H1 (cell line): ENCODE measurements at regions not wholly inside any gene's neighbourhood (a gene's known extent, or its start where the extent isn't known, plus 50 kb on each side); places are given as distances from the start of the nearest gene placed in this dataset.

Experiments
- CTCF ChIA-PET: fragments of 300-600 bp; sonication (Branson Sonifier 250); formaldehyde crosslinking; loops from one replicate; lab custom pipeline; 2021; ENCODE audit not compliant: partially characterized antibody; lab: Charles Lee
- POLR2A ChIA-PET: fragments of 300-600 bp; sonication (Branson Sonifier 250); formaldehyde crosslinking; loops from one replicate; lab custom pipeline; 2021; ENCODE audit warnings: inconsistent platforms; ENCODE audit not compliant: partially characterized antibody; lab: Charles Lee
- DNase-seq, 2 experiments: peaks; one replicate each; pipeline versions ENCODE4 v3.0.0 to v3.0.0-alpha.2; 2010 to 2022; ENCODE audit warnings: low spot score in 2 of 2, low read depth in 1 of 2, mixed read lengths in 1 of 2
- FAIRE-seq: peaks from 2 replicates; lab custom pipeline; 2011; peaks lifted over from hg19 to GRCh38; lab: Jason Lieb, UNC
- H2AFZ ChIP-seq: 2 replicates; pipeline ENCODE4 v1.8.1; 2012; ENCODE audit warnings: low read length, inconsistent platforms
- H2AK5ac ChIP-seq: 2 replicates; pipeline ENCODE4 v1.6.1; 2013; ENCODE audit warnings: low read depth, low read length
- H2BK120ac ChIP-seq: replicated peaks from 2 replicates; pipeline ENCODE3; 2013; ENCODE audit warnings: low read depth, low read length, inconsistent platforms
- H2BK12ac ChIP-seq: 2 replicates; pipeline ENCODE4 v1.6.1; 2013; ENCODE audit warnings: low read depth, low read length
- H2BK15ac ChIP-seq: 2 replicates; pipeline ENCODE4 v1.6.1; 2013; ENCODE audit warnings: low read length
- H2BK20ac ChIP-seq: 2 replicates; pipeline ENCODE4 v1.6.1; 2013; ENCODE audit warnings: low read length
- H2BK5ac ChIP-seq: 2 replicates; pipeline ENCODE4 v1.6.1; 2013; ENCODE audit warnings: low read depth, low read length
- H3K14ac ChIP-seq: 2 replicates; pipeline ENCODE4 v1.6.1; 2013; ENCODE audit warnings: inconsistent platforms; ENCODE audit not compliant: insufficient read length
- H3K18ac ChIP-seq: 2 replicates; pipeline ENCODE4 v1.6.1; 2013; ENCODE audit warnings: low read length; ENCODE audit errors: extremely low read depth
- H3K23ac ChIP-seq: 2 replicates; pipeline ENCODE4 v1.6.1; 2013; ENCODE audit warnings: inconsistent platforms; ENCODE audit not compliant: insufficient read length
- H3K23me2 ChIP-seq: 2 replicates; pipeline ENCODE4 v1.6.1; 2013; ENCODE audit warnings: low read depth, low read length
- H3K27ac ChIP-seq: 2 replicates; pipeline ENCODE4 v1.6.1; 2011; ENCODE audit warnings: low read depth, low read length, inconsistent platforms
- H3K27me3 ChIP-seq, 4 experiments: replicated peaks in 1 of 4; 1 replicate in 1 of 4; 2 replicates in 3 of 4; pipeline versions ENCODE4 v1.6.1 to v1.8.1; 2011 to 2013; ENCODE audit warnings: low read length in 3 of 4, mild to moderate bottlenecking in 3 of 4, inconsistent platforms in 2 of 4, mixed read lengths in 2 of 4, moderate library complexity in 1 of 4; ENCODE audit not compliant: control insufficient read depth in 3 of 4, insufficient read depth in 3 of 4; ENCODE audit errors: extremely low read depth in 1 of 4
- H3K36me3 ChIP-seq, 4 experiments: 2 replicates each; pipeline versions ENCODE4 v1.6.1 to v1.8.1; 2011 to 2013; ENCODE audit warnings: mild to moderate bottlenecking in 4 of 4, low read length in 3 of 4, moderate library complexity in 2 of 4, control low read depth in 1 of 4, inconsistent platforms in 1 of 4; ENCODE audit not compliant: insufficient read depth in 4 of 4, control insufficient read depth in 2 of 4
- H3K4ac ChIP-seq: replicated peaks from 2 replicates; pipeline ENCODE3; 2013; ENCODE audit warnings: low read length, low read depth, mixed read lengths, inconsistent platforms; ENCODE audit not compliant: insufficient read length
- H3K4me1 ChIP-seq, 4 experiments: replicated peaks in 1 of 4; 1 replicate in 1 of 4; 2 replicates in 3 of 4; pipeline versions ENCODE4 v1.6.1 to v1.8.1; 2011 to 2013; ENCODE audit warnings: low read length in 3 of 4, inconsistent platforms in 2 of 4, mixed read lengths in 1 of 4; ENCODE audit not compliant: insufficient read depth in 4 of 4, control insufficient read depth in 3 of 4
- H3K4me2 ChIP-seq, 2 experiments: 2 replicates each; pipeline versions ENCODE4 v1.6.1 to v1.8.1; 2011 to 2013; ENCODE audit warnings: low read depth in 2 of 2, low read length in 2 of 2, control low read depth in 1 of 2, inconsistent platforms in 1 of 2, mild to moderate bottlenecking in 1 of 2; ENCODE audit not compliant: insufficient read depth in 1 of 2
- H3K4me3 ChIP-seq, 4 experiments: fragments of 200-600, 300-600 bp in 1 of 4; sonication (generic), shearing (Covaris generic), sonication (Bioruptor Twin) in 1 of 4; 2 replicates each; pipeline versions ENCODE4 v1.5.1 to v1.8.1; 2011 to 2016; ENCODE audit warnings: low read length in 4 of 4, low read depth in 3 of 4, control low read depth in 2 of 4, inconsistent platforms in 2 of 4, mild to moderate bottlenecking in 2 of 4, mixed read lengths in 1 of 4, moderate library complexity in 1 of 4; ENCODE audit not compliant: insufficient read depth in 2 of 4; ENCODE audit errors: extremely low read depth in 1 of 4
- H3K56ac ChIP-seq: replicated peaks from 2 replicates; pipeline ENCODE3; 2013; ENCODE audit warnings: low read depth, mild to moderate bottlenecking, mixed read lengths, low read length, inconsistent platforms; ENCODE audit not compliant: insufficient read length
- H3K79me1 ChIP-seq: 2 replicates; pipeline ENCODE4 v1.6.1; 2013; ENCODE audit warnings: low read depth, low read length, control low read depth
- H3K79me2 ChIP-seq, 2 experiments: 2 replicates each; pipeline versions ENCODE4 v1.6.1 to v1.8.1; 2012 to 2013; ENCODE audit warnings: low read length in 2 of 2, mild to moderate bottlenecking in 2 of 2, inconsistent platforms in 1 of 2; ENCODE audit not compliant: insufficient read depth in 2 of 2, control insufficient read depth in 1 of 2
- H3K9ac ChIP-seq, 4 experiments: replicated peaks in 1 of 4; 1 replicate in 1 of 4; 2 replicates in 3 of 4; pipeline versions ENCODE4 v1.6.1 to v1.8.1; 2011 to 2013; ENCODE audit warnings: low read depth in 3 of 4, low read length in 3 of 4, control low read depth in 2 of 4, mild to moderate bottlenecking in 2 of 4, moderate library complexity in 2 of 4, inconsistent platforms in 1 of 4; ENCODE audit errors: extremely low read depth in 1 of 4
- H3K9me3 ChIP-seq, 2 experiments: 2 replicates each; pipeline versions ENCODE4 v1.6.1 to v1.8.1; 2012 to 2013; ENCODE audit warnings: mild to moderate bottlenecking in 2 of 2, moderate library complexity in 2 of 2, control low read depth in 1 of 2, inconsistent platforms in 1 of 2, low read depth in 1 of 2, low read length in 1 of 2, mixed read lengths in 1 of 2; ENCODE audit not compliant: insufficient read depth in 2 of 2
- H4K20me1 ChIP-seq, 2 experiments: replicated peaks in 1 of 2; 2 replicates each; pipeline versions ENCODE3 to v1.8.1; 2011 to 2013; ENCODE audit warnings: inconsistent platforms in 2 of 2, low read length in 2 of 2, mild to moderate bottlenecking in 1 of 2; ENCODE audit not compliant: insufficient read depth in 2 of 2, control insufficient read depth in 1 of 2
- H4K5ac ChIP-seq: 2 replicates; pipeline ENCODE4 v1.6.1; 2013; ENCODE audit warnings: low read length, low read depth, mixed read lengths, inconsistent platforms; ENCODE audit not compliant: insufficient read length
- H4K8ac ChIP-seq: 2 replicates; pipeline ENCODE4 v1.8.0; 2013; ENCODE audit warnings: mild to moderate bottlenecking, moderate library complexity, low read length, inconsistent platforms; ENCODE audit not compliant: insufficient read depth; ENCODE audit errors: extremely low read depth
- H4K91ac ChIP-seq: replicated peaks from 2 replicates; pipeline ENCODE3; 2013; ENCODE audit warnings: low read length, mixed read lengths, inconsistent platforms; ENCODE audit not compliant: insufficient read length
- FOSL1 ChIP-seq: IDR thresholded peaks from 2 replicates; pipeline ENCODE4 v1.6.1; 2011; ENCODE audit warnings: mild to moderate bottlenecking, low read depth, low read length, moderate library complexity; ENCODE audit not compliant: insufficient read depth
- GTF2F1 ChIP-seq: IDR thresholded peaks from 2 replicates; pipeline ENCODE4 v1.6.1; 2012; ENCODE audit warnings: low read depth, low read length, improper control_type of control experiment, borderline replicate concordance
- KDM4A ChIP-seq: IDR thresholded peaks from one replicate; pipeline ENCODE4 v1.7.1; 2012; ENCODE audit warnings: low read depth, mild to moderate bottlenecking, moderate library complexity, low read length, inconsistent platforms; ENCODE audit not compliant: severe bottlenecking
- NANOG ChIP-seq: IDR thresholded peaks from 2 replicates; pipeline ENCODE4 v1.6.1; 2011; ENCODE audit warnings: low read length, low read depth, mild to moderate bottlenecking, inconsistent platforms; ENCODE audit not compliant: insufficient read depth, poor library complexity, severe bottlenecking
- WGBS, 2 experiments: shearing (Covaris generic) in 1 of 2; methylation state at CpG; one replicate each; pipeline versions ENCODE4 v1.1.6 to v1.1.7; 2013 to 2015; ENCODE audit warnings: low lambda C conversion rate in 2 of 2, mixed read lengths in 2 of 2, inconsistent platforms in 1 of 2, low coverage in 1 of 2, missing lambda C conversion rate in 1 of 2; ENCODE audit not compliant: insufficient replicate concordance in 2 of 2, insufficient coverage in 1 of 2, insufficient read length in 1 of 2; ENCODE audit errors: extremely low coverage in 1 of 2, missing lambda C conversion rate in 1 of 2; 5-methylcytosine and 5-hydroxymethylcytosine counted together

DNA sequence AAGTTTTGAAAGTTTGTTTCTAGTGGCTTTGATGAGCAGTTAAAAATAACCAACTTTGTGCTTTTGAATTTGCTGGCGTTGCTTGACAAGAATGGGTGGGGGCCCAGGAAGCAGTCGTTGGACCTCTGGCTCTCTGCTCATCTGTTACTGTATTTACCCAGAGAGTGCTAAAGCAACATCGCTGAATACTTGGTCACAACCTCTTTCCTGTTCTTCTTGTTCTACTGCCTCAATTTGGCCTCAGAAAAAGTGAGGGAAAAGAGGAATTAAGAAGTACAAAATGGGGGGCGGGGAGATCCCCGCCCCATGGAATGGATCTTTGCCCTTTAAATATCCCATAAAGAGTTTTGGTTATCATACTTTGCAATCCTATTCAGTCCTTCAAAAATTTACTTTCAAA lies 221.5 kb upstream of the G2E3 start:
- Histone ChIP-seq H4K20me1 (no peaks in the 10 kb centered on the region), H2BK12ac (no peak overlapping the region), H3K14ac (no peak overlapping the region), H4K8ac (no peak overlapping the region), H2BK5ac (no peak overlapping the region), H3K27me3 (no peaks in the 10 kb centered on the region), H4K5ac (no peak overlapping the region), H3K36me3 (no peaks in the 10 kb centered on the region), H2BK120ac (no peak overlapping the region), H3K4me2 (no peak overlapping the region), H3K79me2 (no peaks in the 10 kb centered on the region), H2AFZ (no peak overlapping the region), H2BK20ac (no peak overlapping the region), H3K4me3 (no peak overlapping the region), H3K56ac (no peak overlapping the region), H3K23ac (no peak overlapping the region), H3K18ac (no peak overlapping the region), H3K23me2 (no peaks in the 10 kb centered on the region), H3K79me1 (no peaks in the 10 kb centered on the region), H3K27ac (no peak overlapping the region), H3K4ac (no peak overlapping the region), H3K9me3 (no peaks in the 10 kb centered on the region), H3K9ac (no peak overlapping the region), H3K4me1 (no peaks in the 10 kb centered on the region), H2AK5ac (no peak overlapping the region), H2BK15ac (no peak overlapping the region), H4K91ac (no peak overlapping the region)
- ChIA-PET CTCF (interaction anchor here (1.6 kb wide), 1 partner anchor 18 kb away, joined by 5 read pairs; no protein-coding TSS in a partner anchor), POLR2A (no interaction called here)
- FAIRE-seq = no peak
- no peak for DNase-seq
- TF ChIP-seq KDM4A = no peak
- TF ChIP-seq FOSL1 = no peak
- TF ChIP-seq GTF2F1 = no peak
- TF ChIP-seq NANOG = no peak
- 93% methylated on average over 5 of the region's 5 CpGs; no CpG with 5 or more reads in 1 of the 2 experiments for WGBS, 2 experiments
